Mucosa of gallbladder (tissue), 1 donor: ENCODE measurements at regions not wholly inside any gene's neighbourhood (a gene's known extent, or its start where the extent isn't known, plus 50 kb on each side); places are given as distances from the start of the nearest gene placed in this dataset.

Experiments
- DNase-seq: peaks from one replicate; pipeline ENCODE4 v3.0.0-alpha.2; 2020; ENCODE audit warnings: low spot score
- donor health status: DM: no; HTN: no; CAD: no.

- DNase-seq: no peak
Observed at GRCh38 chr4:173924561-173924960, 358.9 kb downstream of the FBXO8 start.

- no peak for DNase-seq
Observed at GRCh38 chr4:173919861-173920260, 363.6 kb downstream of the FBXO8 start.

- DNase-seq: no peak
Observed at GRCh38 chr4:173919196-173919595, 364.3 kb downstream of the FBXO8 start.

GRCh38 chr4:173917255-173917960, 366.1 kb downstream of the FBXO8 start:
- no peak for DNase-seq

- DNase-seq: no peak
Observed at GRCh38 chr4:173913496-173913895, 370.0 kb downstream of the FBXO8 start.

GRCh38 chr4:173912384-173912783, 371.1 kb downstream of the FBXO8 start:
- no peak for DNase-seq

GRCh38 chr4:173910891-173911290, 372.6 kb downstream of the FBXO8 start:
- DNase-seq: no peak

GRCh38 chr4:173909294-173909693, 374.2 kb downstream of the FBXO8 start:
- no peak for DNase-seq

- DNase-seq: no peak
Observed at GRCh38 chr4:173899813-173900212, 369.8 kb upstream of the HAND2 start.

- DNase-seq: no peak
Observed at GRCh38 chr4:173891072-173891471, 361.0 kb upstream of the HAND2 start.

GRCh38 chr4:173883821-173884220, 353.8 kb upstream of the HAND2 start:
- no peak for DNase-seq

GRCh38 chr4:173880897-173881296, 350.9 kb upstream of the HAND2 start:
- no peak for DNase-seq

- no peak for DNase-seq
Observed at GRCh38 chr4:173879509-173879908, 349.5 kb upstream of the HAND2 start.

GRCh38 chr4:173878701-173879100, 348.7 kb upstream of the HAND2 start:
- peak; percentile 16 for DNase-seq

- DNase-seq: no peak
Observed at GRCh38 chr4:173871643-173872042, 341.6 kb upstream of the HAND2 start.

GRCh38 chr4:173866322-173867026, 336.4 kb upstream of the HAND2 start:
- DNase-seq: no peak

GRCh38 chr4:173862754-173863153, 332.7 kb upstream of the HAND2 start:
- DNase-seq: no peak

- no peak for DNase-seq
Observed at GRCh38 chr4:173860094-173860493, 330.1 kb upstream of the HAND2 start.

- no peak for DNase-seq
Observed at GRCh38 chr4:173859091-173859713, 329.2 kb upstream of the HAND2 start.

GRCh38 chr4:173858471-173858870, 328.4 kb upstream of the HAND2 start:
- no peak for DNase-seq

GRCh38 chr4:173857828-173858227, 327.8 kb upstream of the HAND2 start:
- DNase-seq: no peak

- DNase-seq: no peak
Observed at GRCh38 chr4:173855015-173855414, 325.0 kb upstream of the HAND2 start.

GRCh38 chr4:173852775-173853174, 322.7 kb upstream of the HAND2 start:
- no peak for DNase-seq
